ENCODE measurements at regions not wholly inside any gene's neighbourhood (a gene's known extent, or its start where the extent isn't known, plus 50 kb on each side); places are given as distances from the start of the nearest gene placed in this dataset.

DNA sequence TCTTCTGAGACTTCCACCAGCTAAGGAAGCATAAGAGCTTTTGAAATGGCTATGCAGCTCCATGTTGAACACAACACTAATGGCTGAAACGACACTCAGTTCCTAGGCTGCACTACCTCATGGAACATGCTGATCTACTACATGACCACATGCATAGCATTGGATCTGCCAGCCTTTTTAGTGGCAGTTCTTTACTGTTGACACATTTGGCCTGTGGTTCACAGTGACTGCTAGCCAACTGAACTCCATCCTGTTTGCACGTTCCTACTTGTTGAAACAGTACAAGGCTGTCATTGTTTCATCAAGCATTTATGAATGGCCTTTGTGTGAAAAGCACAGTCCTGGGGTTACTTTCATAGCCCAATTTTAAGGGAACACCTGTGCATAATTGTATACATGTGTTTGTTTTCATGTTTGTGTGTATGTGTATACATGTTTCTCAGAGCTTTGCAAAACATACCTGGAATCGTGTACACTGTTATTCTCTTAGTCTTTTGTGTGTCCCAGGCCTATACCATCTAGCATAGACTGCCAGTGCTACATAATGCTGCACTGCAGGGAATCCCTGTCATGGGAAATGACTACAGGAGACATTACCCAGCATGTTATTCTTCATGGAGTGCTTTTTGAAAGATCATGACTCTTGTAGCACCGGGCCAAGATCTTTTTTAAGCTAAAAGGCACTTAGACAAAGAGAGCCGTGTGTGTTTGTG is 179.6 kb upstream of the ESRRG start:
- DNase-seq (ENCODE audit: low spot score) (no peak), ATAC-seq (ENCODE audit: low FRiP score) (no peak)
- TF ChIP-seq, protein P1, sequence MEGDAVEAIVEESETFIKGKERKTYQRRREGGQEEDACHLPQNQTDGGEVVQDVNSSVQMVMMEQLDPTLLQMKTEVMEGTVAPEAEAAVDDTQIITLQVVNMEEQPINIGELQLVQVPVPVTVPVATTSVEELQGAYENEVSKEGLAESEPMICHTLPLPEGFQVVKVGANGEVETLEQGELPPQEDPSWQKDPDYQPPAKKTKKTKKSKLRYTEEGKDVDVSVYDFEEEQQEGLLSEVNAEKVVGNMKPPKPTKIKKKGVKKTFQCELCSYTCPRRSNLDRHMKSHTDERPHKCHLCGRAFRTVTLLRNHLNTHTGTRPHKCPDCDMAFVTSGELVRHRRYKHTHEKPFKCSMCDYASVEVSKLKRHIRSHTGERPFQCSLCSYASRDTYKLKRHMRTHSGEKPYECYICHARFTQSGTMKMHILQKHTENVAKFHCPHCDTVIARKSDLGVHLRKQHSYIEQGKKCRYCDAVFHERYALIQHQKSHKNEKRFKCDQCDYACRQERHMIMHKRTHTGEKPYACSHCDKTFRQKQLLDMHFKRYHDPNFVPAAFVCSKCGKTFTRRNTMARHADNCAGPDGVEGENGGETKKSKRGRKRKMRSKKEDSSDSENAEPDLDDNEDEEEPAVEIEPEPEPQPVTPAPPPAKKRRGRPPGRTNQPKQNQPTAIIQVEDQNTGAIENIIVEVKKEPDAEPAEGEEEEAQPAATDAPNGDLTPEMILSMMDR (IDR thresholded peaks at IDR 0.05), result no peak

DNA sequence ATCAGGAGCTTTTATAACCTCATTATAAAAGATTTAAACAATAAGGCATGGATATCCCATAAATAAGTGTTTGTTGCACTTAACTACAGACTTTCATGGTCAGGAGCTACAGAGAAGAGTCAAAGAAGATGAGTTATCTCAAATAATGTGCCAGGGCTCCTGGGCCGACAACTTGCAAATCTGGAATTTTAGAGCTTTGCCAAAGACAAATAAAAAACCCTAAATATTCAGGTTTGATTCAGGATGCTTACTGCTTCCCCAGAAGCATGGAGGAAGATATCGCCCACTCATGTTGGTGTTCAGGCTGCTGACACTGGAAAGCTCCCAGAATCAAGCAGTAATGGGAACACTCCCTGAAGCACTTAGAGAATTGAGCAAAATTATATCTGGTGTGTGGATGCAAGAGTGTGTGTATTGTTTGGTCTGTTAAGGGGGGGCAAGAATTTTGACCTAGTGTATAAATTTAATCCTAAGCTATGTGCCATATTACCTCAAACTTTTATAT is 176.9 kb upstream of the ESRRG start:
- TF ChIP-seq, protein P1 (IDR thresholded peaks at IDR 0.05), result no peak
- ATAC-seq (ENCODE audit: low FRiP score) (no peak), DNase-seq (ENCODE audit: low spot score) (no peak)

DNA sequence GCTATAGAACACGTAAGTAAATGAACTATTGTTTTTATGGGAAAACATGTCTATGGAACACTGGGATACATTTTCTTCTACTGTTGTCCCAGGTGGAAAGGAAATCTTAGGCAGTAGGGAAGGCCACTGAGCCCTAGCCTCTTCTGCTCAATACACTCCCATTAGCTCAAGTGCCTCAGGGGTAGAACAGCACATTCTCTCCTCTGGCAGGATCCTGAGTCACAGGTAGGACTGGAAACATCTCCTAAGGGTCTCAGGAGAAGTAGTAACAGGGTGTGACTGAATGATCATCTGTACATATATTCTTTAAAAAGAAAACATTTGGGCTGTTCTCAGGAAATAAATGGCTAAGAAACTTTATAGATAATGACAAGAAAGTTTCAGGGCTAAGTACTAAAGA is 175.6 kb upstream of the ESRRG start:
- ATAC-seq (ENCODE audit: low FRiP score), result no peak

DNA sequence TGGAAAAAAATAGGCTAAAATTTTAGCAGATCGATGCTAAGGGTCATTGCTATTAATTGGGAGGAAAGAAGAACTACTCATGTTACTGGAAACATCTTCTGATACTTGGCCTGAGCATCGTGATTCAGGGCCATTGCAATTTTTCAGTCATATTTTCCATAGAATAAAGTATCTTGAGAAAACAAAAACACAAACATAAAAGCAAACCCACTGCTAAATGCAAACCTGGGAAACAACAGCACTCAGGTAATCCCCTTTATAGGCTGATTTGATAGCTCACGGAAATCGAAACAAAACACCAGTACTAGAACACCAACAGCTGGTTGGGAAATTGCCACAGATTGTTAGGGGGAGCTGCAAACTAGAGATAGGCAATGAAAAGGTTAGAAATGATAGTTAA is 172.9 kb upstream of the ESRRG start:
- ATAC-seq (ENCODE audit: low FRiP score) (no peak), DNase-seq (ENCODE audit: low spot score) (no peak)
- TF ChIP-seq, protein P1 (IDR thresholded peaks at IDR 0.05), result no peak

More for the DNA sequence above, 175.6 kb upstream of the ESRRG start:
- no peak for DNase-seq (ENCODE audit: low spot score)
- TF ChIP-seq, protein P1 (IDR thresholded peaks at IDR 0.05), result no peak

DNA sequence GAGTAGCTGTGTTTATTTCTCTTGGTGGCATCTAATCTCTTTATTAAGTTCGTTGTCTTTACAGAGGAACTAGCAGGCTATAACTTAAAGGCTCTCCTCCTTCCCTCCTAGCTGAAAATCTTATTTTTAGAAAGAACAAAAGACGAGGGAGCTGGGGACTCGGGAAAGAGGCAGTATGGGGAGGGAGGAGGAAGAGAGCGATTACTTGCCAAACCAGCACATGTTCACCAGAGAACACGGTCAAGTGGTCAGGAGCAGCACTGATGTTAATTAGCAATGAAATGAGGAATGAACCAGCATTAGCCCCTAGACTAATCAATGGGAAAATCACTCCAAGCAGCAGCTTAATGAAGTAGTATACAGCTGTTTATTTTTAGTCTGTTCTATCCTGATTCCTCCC is 171.3 kb upstream of the ESRRG start:
- TF ChIP-seq, protein P1 (IDR thresholded peaks at IDR 0.05), result no peak
- ATAC-seq (ENCODE audit: low FRiP score), result no peak
- no peak for DNase-seq (ENCODE audit: low spot score)

DNA sequence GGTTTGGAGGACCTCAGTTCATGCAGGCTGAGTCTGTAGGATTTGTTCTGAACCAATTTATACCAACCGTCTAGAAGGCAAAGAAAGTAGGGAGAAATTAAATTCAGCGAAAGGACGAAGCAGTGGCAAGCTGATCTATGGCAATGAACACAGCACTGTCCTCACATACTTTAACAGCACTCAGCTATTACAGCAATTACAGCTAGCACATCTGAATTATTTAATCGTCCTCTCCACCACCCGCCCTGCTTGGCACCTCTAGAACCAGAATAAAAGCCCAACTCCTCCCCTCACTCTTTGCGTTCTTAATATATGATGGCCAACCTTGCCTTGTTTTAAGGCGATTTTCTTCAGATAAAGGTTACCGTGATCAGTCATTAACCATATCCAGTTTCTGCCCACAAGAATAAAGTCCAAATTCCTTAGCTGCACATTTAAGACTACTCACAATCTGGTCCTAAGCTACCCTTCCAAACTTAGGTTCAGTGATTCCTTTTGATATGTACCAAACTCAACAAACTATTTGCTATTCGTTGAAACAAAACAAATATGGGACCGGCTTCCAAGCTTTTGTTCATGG is 169.4 kb upstream of the ESRRG start:
- no peak for DNase-seq (ENCODE audit: low spot score)
- ATAC-seq (ENCODE audit: low FRiP score), result no peak
- TF ChIP-seq, protein P1 (IDR thresholded peaks at IDR 0.05), result no peak

DNA sequence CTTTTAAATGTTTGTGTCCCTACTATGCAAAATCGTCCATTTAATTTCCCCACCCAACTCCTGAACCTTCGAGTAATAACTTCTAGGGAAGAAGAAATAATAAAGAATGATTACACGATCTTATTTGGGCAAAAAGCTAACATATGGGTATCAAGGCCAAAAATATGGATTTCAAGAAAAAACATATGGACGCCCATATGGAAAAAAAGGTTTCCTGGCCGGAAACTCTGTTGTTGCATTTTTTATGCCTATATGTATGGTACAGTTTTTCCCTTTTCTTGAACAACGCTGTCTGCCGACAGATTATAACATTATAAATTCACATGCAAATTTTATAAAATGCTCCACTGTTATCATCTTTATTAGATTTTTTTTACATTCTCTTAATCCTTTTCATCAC is 167.6 kb upstream of the ESRRG start:
- TF ChIP-seq, protein P1 (IDR thresholded peaks at IDR 0.05), result no peak
- DNase-seq (ENCODE audit: low spot score), result no peak
- ATAC-seq (ENCODE audit: low FRiP score), result no peak

Data from omental fat pad (tissue), 3 donors.